ENCODE measurements at regions not wholly inside any gene's neighbourhood (a gene's known extent, or its start where the extent isn't known, plus 50 kb on each side); places are given as distances from the start of the nearest gene placed in this dataset.

DNA sequence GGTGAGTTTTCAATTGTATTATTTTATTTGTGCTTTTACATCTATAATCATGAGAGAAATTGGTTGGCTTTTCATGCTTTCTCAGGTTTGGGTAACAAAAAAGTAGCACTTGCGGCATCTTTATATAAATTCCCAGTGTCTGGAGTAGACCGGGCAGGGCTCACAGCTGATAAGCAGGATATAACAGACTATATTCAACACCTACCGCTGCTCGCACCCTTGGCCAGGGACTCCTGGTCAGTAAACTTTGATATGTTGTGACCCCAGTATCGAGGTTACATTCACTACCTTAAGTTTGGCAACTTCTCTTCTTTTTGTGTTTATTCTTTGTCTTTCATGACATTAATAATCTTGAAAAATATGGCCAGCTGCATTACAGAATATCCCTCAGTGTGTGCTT, 343.4 kb downstream of the TBC1D32 start:
- no peaks in the 10 kb centered on the region for H3K27me3 ChIP-seq (ENCODE audit: control insufficient read depth in 1 of 2, insufficient read depth in 2 of 2, low read length in 2 of 2)
- in situ Hi-C loops (cut with HindIII; ENCODE audit: extremely low pct_ligation_motif_present, low pct_unique_long_range_greater_than_20kb) (no loop called here), intact Hi-C loops (cut with micrococcal nuclease; ENCODE audit: unreplicated experiment) (no loop called here)
- no peak overlapping the region for H3K27ac ChIP-seq (ENCODE audit: extremely low read length, insufficient read depth, low read length)
- H3K9ac ChIP-seq (ENCODE audit: insufficient read depth, low read depth, low read length) = no peak overlapping the region
- no peaks in the 10 kb centered on the region for H3K79me2 ChIP-seq (ENCODE audit: insufficient read depth, low read length)
- POLR2A ChIA-PET = no interaction called here
- H2AFZ ChIP-seq (ENCODE audit: low read length) = no peak overlapping the region
- no peak overlapping the region for H3K4me2 ChIP-seq (ENCODE audit: low read depth, low read length)
- no peak for ATAC-seq
- TF ChIP-seq, protein P1, sequence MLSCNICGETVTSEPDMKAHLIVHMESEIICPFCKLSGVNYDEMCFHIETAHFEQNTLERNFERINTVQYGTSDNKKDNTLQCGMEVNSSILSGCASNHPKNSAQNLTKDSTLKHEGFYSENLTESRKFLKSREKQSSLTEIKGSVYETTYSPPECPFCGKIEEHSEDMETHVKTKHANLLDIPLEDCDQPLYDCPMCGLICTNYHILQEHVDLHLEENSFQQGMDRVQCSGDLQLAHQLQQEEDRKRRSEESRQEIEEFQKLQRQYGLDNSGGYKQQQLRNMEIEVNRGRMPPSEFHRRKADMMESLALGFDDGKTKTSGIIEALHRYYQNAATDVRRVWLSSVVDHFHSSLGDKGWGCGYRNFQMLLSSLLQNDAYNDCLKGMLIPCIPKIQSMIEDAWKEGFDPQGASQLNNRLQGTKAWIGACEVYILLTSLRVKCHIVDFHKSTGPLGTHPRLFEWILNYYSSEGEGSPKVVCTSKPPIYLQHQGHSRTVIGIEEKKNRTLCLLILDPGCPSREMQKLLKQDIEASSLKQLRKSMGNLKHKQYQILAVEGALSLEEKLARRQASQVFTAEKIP (CRISPR knock-in tag; IDR thresholded peaks at IDR 0.05; ENCODE audit: borderline replicate concordance) = no peak
- TF ChIP-seq NR2F2 (IDR thresholded peaks at IDR 0.05; ENCODE audit: borderline replicate concordance, low read depth) (no peak), ZNF724P (CRISPR knock-in tag; IDR thresholded peaks at IDR 0.05; ENCODE audit: borderline replicate concordance) (no peak), ZNF205 (CRISPR knock-in tag; IDR thresholded peaks at IDR 0.05) (no peak), RBFOX2 (IDR thresholded peaks at IDR 0.05; ENCODE audit: low read depth, low read length) (no peak), ATF7 (IDR thresholded peaks at IDR 0.05) (no peak), ATF7 (CRISPR knock-in tag; IDR thresholded peaks at IDR 0.05) (no peak), PCBP2 (optimal IDR thresholded peaks at IDR 0.05; ENCODE audit: low read depth, low read length, poor library complexity, severe bottlenecking) (no peak), DNMT1 (CRISPR knock-in tag; IDR thresholded peaks at IDR 0.05) (no peak), POLR2AphosphoS2 (IDR thresholded peaks at IDR 0.05; ENCODE audit: low read depth, low read length) (no peak), ZNF224 (CRISPR knock-in tag; IDR thresholded peaks at IDR 0.05) (no peak), ISX (CRISPR knock-in tag; conservative IDR thresholded peaks at IDR 0.05) (no peak), HNF4G (IDR thresholded peaks at IDR 0.05; ENCODE audit: borderline replicate concordance, low read depth, low read length) (no peak), HNF4G (CRISPR knock-in tag; IDR thresholded peaks at IDR 0.05; ENCODE audit: borderline replicate concordance, low read depth) (no peak), EZH2 (conservative IDR thresholded peaks at IDR 0.05; ENCODE audit: low read depth, low read length) (no peak), SP5 (CRISPR knock-in tag; IDR thresholded peaks at IDR 0.05; ENCODE audit: borderline replicate concordance, low read depth) (no peak), SAFB2 (CRISPR knock-in tag; IDR thresholded peaks at IDR 0.05; ENCODE audit: borderline replicate concordance, low read depth) (no peak), DMAP1 (CRISPR knock-in tag; IDR thresholded peaks at IDR 0.05) (no peak)
- BruUV-seq (replicated peaks) = no TSS peak
- H3K36me3 ChIP-seq (replicated peaks in 1 of 2; ENCODE audit: control insufficient read depth in 1 of 2, insufficient read depth in 2 of 2, low read length in 2 of 2) = no peaks in the 10 kb centered on the region
- H3K4me1 ChIP-seq (ENCODE audit: insufficient read depth, low read length) = no peaks in the 10 kb centered on the region
- no peaks in the 10 kb centered on the region for H3K9me3 ChIP-seq (ENCODE audit: low read length)
- CTCF ChIA-PET (ENCODE audit: low intra/inter-chr PET ratio, low total read pairs) = no interaction called here
- no peak for FAIRE-seq
- H4K20me1 ChIP-seq (ENCODE audit: insufficient read depth, low read length) = no peaks in the 10 kb centered on the region
- 9% methylated on average over 5 of the region's 5 CpGs for WGBS (ENCODE audit: low lambda C conversion rate)
- H3K4me3 ChIP-seq (replicated peaks in 1 of 3; ENCODE audit: insufficient read depth in 1 of 3, low read depth in 2 of 3, low read length in 3 of 3) = no peak overlapping the region
- no peak for DNase-seq (ENCODE audit: low spot score)
